GF-D8 (cell line): ENCODE measurements at regions not wholly inside any gene's neighbourhood (a gene's known extent, or its start where the extent isn't known, plus 50 kb on each side); places are given as distances from the start of the nearest gene placed in this dataset.
"Not testable (repeated sequence)": the region's sequence is repeated elsewhere in the genome, so short reads cannot be mapped to it uniquely, and the experiment has no call there.

Experiments
- DNase-seq: peaks from one replicate; lab custom pipeline; 2025; lab: John Stamatoyannopoulos, UW

DNA sequence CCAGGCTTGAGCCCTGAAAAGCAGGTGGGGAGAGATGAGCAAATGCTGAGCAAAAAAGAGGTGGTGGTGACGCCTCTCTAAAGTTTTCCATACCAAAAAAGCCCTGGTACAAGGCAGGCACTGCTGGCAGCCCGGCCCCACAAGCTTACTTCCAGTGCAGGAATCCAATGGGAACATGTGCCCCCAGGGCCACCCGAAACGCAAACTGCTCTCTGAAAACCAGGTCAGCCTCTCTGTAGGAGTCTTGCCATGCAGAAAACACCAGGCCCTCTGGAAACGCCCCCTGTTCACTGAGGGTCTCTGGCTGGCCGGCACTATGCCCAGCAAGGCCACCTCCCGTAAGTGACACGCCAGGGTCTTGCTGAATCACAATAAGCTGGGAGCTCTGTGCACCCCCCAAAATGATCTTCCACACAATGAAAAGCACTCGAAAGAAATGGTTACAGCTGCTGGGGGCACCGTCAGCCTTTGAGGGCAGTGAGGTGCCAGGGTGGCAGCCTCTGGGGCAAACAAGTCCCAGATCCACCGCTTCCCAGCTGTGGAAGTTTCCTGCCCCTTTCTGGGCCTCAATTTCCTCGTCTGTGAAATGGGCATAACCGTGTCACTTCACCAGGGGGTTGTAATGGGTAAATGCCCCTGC is 170.5 kb downstream of the TOMM20 start:
- no peak for DNase-seq

DNA sequence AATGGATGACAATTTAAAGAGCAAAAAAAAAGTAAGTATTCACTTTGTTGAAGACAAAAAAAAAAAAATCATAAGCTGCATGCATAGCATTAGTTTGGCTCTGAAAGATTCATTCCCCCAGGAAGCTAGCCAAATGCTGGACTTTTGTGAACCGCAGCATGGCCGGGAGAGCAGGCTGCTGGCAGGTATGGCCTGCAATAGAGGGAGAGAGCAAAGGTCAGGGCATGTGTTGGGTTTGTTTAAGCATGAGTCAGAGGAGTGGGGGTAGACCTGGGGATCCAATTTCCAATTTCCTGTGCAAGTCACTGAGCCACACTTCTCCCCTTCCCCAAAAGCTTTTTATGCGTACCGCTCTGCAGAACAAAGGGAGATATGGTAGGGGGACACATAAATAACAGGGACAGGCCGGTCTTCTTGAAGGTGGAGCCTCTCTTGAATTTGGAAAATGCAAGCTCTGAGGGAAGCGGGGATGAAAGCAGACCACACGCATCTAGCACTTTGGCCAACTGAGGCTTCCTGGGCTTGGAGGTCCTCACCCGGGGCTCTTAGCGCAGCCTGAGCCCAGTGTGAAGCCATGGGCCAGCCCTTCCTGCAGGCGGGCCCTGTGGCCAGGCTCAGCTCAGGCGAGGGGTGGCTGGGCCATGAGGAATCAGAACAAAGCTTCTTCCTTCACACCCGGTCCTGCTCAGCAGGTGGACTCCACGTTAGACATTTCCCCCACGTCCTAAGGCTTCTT is 171.1 kb downstream of the TOMM20 start:
- no peak for DNase-seq

DNA sequence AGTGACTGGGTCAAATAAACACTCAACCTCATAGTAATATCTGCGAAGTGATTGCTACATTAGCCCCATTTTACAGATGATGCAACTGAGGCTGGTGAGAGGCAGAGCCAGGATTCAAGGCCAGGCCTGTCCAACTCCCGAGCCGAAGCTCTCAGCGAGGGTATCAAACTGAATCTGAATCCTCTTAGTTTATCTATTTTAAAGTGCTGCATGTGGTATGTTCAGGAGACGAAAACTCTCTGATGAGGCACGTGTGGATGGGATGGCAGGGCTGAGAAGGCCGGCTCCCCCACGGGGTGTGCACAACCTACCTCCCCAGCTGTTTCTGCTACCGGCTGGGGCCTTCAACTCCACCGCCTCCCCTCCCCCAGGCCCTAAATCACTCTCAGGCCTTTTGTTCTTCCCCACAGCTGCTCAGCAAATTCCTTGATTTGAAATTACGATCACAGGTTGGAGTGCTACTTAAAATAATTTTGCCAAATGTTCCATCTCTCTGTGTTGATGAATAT is 171.8 kb downstream of the TOMM20 start:
- no peak for DNase-seq

DNA sequence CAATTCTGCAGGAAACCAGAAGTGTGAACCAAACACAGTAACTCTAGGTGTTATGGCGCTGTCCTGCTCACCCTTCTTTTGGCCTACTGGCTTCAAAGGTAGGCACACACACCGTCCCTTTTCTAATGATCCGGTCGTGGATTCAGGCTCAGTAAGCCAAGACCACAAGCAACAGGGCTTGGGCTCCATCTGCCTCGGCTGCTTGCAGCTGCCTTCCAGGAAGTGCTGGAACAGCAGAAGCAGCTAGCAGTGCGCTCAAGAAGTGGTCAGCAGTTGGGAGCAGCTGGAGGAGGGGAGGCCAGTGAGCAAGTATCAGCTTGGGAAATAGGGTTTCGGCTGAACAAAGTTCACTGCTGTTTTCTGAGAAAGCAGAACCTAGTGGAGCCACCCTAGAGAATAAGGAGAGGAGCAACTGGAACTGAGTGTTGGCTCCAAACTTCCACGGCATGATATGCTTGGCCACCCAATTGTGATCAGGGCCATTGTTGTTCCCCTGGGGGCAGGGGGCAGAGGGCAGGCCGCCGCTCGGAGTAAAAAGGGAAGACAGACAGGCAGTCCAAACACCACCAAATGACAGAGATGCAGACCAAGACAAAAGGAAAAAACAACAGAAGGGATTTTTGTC is 173.4 kb downstream of the TOMM20 start:
- peak; percentile 99 for DNase-seq

DNA sequence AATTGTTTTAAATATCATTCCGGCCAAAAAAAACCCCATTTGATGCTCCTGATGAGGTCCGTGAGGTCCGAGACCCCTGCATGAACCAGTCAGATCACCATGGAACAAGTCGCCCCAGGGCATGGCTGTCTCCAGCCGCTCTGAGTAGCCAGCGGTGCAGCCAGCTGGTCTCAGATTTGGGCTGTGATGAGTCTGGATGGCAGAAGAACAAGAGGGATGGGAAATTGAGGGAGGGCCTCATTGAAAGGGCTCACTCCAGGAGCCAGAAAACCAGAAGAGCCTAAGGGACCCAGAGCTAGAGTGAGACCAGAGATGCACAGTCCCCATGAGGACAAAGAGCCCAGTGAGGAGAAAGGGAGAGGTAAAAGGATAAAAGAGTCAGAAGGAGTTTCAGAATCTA is 174.0 kb downstream of the TOMM20 start:
- no peak for DNase-seq

DNA sequence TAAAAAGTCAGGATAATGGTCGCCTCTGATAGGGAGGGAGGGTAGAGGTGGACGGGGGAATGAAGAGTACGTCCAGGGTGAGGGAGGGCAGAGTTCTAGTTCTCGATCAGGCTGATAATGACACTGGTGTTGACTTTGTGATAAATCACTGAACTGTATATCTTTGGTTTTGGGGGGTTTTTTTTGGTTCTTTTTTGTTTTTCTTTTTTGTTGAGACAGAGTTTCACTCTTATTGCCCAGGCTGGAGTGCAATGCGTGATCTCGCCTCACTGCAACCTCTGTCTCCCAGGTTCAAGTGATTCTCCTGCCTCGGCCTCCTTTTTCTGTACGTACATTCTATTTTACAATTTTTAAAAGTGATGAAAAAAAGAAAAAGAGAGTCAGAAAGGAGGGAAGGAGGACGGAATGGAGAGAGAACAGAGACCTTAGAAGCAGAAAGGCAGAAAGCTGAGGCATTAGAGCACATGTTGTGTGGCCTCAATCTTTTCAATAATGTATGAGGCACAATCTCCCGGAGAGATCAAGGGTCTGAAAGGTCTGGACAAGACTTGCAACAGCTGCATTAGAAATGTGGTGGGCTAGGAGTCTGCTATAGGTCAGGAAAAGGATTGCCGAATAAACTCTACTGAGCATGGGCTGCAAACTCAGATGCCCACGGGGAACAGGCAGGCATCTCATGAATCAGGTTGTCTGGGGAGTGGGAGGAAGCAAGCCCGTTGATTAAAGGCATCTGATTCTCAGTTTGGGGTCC is 174.8 kb downstream of the TOMM20 start:
- DNase-seq = no peak

DNA sequence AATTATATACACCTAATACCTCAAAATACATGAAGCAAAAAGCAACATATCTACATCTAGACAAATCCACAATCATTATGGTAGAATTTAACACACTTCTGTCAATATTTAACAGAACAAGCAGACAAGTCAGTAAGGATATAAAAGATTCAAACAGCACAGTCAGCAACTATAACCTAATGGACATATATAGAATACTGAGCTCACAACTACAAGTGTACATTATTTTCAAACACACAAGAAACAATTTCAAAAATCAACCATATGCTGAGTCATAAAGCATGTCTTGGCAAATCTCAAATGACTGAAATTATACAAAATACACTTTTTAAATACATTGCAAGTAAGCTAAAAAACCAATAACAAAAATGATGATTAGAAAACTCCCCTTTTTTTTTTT is 178.0 kb downstream of the TOMM20 start:
- DNase-seq = no peak

DNA sequence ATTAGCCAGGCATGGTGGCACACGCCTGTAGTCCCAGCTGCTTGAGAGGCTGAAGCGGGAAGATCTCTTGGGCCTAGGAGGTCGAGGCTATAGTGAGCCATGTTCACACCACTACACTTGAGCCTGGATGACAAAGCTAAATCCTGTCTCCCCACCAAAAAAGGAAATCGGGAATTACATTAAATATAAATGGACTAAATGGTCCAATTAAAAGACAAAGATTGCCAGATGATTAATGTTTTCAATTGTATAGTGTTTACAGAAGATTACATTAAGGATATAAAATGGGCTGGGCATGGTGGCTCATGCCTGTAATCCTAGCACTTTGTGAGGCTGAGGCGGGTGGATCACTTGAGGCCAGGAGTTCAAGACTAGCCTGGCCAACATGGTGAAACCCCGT is 179.1 kb downstream of the TOMM20 start:
- not testable (repeated sequence) for DNase-seq

DNA sequence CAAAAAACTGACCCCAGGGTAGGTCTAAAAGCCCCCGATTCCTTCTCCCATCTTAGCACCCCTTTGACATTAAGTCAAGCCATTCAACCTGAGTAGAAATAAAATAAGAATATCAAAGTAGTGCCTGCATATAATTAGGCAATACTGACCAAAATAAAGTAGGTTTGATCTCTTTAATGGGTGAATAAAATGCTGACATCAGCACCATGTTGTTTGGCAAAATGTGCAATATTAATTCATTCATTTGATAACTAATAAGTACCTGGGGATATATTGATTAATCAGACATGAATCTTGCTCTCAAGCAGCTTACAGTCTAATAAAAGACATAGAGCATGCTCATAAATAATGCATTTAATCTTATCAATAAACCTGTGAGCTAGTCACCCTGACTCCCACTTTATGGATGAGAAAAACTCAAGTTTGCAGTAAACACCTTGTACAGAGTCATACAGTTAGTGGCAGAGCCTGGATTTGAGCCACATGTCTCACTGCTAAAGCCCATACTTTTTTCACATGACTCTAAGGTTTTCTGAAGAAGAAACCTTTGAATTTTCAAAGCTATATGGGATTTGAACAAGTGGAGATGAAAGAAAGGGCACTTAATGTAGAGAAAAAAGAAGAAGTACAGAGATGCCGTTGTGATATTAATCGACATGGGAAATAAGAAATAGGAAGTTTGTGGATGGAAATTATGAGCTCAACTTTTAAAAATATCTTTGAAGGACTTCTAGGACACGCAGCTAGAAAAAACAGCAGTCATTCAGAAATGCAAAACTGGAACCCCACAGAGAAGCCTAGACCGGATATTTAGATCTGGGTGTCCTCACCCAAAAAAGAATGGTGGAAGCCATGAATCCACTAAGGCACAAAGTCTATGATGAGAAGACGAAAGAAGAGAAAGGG is 183.9 kb downstream of the TOMM20 start:
- peak; percentile 92 for DNase-seq

DNA sequence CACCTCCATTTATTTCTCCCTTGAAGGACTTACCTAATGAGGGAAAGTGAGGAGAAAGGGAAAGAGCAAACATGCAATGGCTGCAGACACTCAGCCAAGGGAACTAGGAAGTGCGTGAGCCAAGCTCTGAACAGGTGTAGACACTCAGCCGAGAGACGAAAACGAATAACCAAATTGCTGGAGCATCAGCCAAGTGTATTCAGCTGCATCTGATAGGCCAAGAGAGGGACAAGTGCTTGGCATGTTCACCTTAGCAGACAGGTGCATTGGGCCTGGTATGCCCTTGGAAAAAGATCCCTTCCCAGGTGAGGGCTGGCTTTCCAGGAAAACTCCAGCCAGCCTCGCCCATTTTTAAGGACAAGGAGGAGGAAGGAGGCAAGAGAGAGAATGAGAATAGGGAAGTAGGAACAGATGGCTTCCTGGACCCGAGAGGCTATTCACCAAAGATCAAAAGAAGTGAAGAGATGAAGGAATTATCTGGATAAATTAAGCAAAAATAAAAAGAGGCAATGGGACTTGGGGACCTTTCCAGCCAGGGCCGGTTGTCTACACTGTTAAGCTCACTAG is 184.7 kb downstream of the TOMM20 start:
- DNase-seq = no peak

DNA sequence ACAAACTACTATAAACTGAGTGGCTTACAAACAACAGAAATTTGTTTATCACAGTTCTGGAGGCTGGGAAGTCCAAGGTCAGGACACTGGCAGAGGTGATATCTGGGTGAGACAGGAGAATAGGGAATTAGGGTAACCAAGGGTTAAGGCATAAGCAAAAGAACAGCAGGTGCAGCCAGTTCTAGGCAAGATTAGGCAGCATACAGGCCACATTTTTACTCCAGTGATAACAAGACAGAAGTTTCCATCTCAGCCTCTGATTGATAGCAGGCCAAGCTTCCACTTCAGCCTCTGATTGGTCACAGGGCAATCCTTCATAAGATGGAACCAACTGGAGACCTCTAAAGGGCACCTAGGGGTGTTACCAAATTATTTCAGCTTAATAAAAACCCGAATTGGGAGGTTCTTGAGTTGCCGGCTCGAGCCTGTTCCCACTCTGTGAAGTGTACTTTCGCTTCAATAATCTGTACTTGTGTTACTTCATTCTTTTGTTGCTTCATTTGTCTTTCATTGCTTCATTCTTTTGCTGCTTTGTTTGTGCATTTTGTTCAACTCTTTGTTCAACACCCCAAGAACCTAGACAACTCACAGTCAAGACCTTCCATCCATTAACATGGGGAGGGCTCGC is 185.6 kb downstream of the TOMM20 start:
- DNase-seq = no peak

DNA sequence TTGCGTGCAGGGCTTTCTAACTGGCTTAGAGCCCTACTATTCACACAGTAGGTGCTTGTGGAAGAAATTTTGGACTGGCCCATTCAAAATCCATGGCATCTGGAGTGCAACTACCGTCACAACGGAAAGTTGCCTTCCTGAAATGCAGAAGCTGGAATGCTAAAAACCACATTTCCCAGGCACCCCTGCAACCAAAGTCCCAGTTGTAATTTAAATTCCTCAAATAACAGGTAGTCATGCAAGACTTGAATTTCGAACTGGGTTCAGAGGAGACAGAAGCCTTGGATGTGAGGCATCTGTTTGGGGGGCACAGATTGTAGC is 186.7 kb downstream of the TOMM20 start:
- no peak for DNase-seq

DNA sequence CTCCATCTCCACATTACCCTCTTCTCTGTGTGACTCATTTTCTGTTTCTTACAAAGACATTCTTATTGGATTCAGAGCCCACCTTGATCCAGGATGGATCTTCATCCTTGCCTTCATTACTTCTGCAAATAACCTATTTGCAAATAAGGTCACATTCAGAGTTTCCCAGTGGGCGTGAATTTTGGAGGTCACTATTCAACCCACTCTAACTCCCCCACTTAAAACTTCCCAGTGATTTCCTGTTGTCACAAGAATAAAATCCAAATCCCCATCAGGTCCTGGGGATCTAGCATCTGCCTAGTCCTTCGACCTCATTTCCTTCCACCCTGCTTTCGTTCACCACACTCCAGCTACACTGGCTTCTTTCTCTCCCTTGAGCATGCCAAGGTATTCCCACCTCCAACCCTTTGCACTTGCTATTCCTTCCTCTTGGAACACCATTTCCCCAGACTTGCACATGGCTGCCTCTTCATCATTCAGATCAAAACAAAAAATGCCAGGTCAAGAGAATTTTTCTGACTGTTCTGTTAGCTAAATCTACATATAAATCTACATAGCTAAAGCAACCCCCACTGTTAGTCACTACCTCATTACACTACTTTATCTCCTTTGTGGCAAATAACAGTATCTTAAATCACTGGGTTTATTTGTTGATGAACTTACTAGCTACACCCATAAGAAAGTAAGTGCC is 187.2 kb downstream of the TOMM20 start:
- no peak for DNase-seq

DNA sequence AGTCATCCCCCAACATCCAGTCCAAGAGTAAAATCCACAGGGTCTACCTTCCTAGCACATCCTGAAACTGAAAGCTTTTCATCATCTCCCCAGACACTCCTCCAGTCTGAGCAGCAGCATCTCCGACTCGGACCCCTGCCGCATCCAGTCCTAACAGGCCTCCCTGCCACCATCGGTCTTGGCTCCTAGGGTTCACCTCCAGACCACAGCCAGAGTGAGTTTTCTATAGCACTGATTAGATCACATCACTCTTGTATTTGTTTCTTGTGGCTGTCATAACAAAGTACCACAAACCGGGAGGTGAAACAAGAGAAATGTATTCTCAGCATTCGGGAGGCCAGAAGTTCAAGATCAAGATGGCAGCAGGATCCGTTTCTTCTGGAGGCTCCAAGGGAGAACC is 187.8 kb downstream of the TOMM20 start:
- DNase-seq = no peak

DNA sequence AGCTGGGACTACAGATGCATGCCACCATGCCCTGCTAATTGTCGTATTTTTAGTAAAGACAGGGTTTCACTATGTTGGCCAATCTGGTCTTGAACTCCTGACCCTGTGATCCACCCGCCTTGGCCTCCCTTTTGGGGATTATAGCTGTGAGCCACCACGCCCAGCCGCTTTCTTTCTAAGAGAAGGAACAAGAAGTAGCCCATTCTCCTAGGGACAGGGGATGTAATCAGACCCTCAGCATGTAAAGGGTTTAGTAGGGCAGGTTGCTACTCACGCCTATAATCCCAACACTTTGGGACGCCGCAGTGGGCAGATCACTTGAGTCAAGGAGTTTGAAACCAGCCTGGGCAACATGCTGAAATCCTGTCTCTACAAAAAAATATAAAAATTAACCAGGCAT is 189.7 kb downstream of the TOMM20 start:
- no peak for DNase-seq

DNA sequence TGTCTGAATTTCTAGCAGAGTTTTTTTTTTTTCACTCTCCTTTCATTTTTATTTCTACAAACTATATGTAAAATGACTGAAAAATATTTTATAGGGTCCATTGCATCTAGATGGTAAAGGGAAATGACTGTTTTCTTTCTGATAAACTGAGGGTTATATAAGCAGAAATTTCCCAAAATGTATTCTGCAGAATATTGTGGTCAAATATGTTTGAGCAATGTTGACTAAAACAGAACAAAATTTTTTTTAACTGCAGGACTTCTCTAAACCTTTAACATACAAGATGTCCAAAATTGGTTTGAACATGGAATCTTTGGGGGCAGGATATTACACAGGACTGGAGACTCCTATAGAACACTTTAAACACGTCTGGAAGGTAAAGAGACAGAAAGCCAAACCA is 190.5 kb downstream of the TOMM20 start:
- DNase-seq = no peak

DNA sequence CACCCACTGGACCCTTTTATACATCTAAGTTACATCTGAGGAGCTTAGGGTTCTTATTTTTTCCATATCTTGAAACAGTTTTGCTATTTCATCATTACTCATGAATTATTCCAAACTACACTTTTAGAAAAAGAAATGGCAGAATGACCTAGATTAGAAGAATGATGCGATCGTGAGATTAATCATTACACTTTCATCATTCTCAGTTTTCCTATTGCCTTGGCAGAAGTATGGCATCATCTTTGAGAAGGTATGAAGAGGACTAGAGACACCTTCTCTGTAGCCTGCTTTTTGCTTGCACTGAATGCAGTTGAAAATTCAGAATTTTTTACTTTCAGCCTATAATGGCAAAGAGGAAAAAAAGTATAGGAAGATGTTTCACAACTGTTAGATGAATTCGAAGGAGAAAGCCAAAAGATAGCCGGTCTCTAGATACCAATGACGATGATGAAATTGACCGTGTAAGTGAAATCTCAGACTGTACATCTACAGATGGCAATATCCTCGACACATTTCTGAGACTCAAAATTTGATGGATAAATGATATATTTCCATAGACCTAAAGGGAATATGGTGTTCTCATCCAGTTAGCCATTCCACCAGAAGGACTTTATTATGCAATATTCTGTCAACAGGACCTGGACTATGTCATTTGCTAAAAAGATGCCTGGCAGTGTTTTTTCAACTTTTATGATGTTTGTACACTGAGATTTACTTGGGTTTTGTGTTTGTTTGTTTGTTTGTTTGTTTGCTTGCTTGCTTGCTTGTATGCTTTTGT is 191.8 kb downstream of the TOMM20 start:
- no peak for DNase-seq

DNA sequence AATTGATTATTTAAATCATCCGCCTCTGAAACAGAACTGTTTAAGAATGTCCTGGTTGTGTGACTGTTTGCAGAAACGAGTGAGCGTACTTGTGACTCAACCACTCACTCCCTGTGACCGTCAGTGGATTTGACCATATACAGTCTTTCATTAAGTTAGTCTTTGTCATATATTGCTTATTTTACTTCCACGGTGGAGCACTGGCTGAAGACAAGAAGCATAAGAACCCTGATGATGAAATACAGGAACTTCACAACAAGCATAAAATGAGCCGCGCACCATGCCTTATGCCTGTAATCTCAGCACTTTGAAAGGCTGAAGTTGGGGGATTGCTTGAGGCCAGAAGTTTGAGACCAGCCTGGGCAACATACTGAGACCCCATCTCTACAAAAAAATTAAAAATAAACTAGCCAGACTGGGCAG is 194.0 kb downstream of the TOMM20 start:
- peak; percentile 50 for DNase-seq

DNA sequence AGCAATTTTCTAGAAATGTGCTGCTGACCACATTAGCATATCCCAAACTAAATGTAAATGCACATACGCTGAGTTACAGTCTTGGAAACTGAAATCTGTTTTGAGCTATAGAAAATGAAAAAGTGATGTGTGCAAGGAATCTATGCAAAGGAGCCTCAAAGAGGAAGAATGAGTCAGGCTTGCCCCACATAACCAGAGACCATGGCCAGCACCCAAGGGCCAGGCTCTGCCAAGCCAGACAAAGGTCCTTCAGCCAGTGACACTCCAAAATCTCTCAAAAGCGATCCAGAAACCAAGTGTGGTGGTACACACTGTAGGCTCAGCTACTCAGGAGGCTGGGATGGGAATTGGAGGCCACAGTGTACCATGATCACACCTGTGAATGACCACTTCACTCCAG is 195.2 kb downstream of the TOMM20 start:
- no peak for DNase-seq
